ENCODE measurements at regions not wholly inside any gene's neighbourhood (a gene's known extent, or its start where the extent isn't known, plus 50 kb on each side); places are given as distances from the start of the nearest gene placed in this dataset.

DNA sequence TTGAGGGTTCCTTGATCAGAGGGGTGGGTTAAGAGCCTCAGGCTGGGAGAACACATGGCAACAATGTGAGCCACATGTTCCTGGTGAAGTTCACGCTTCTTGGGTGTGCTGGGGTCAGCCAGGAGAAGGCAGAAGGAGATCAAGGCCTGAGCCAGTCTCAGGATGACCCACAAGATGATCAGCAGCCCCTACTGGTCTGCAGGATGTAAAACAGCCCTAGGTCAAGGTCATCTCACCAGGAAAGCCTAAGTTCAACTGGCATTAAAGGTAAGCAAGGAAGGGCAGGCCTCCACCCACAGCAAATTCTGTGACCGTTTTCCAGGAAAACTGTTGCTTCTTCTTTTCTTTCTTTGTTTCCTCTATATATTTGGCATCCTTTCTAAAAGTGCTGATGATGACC, 156.7 kb upstream of the KIRREL3 start:
- H3K4me2 ChIP-seq (ENCODE audit: low read length) = no peak overlapping the region
- CTCF ChIA-PET (ENCODE audit: unreplicated experiment) = no interaction called here
- POLR2A ChIA-PET = no interaction called here
- H4K20me1 ChIP-seq (ENCODE audit: insufficient read depth, low read length) = no peaks in the 10 kb centered on the region
- H3K79me2 ChIP-seq (ENCODE audit: insufficient read depth, low read depth, low read length) = no peaks in the 10 kb centered on the region
- H2AFZ ChIP-seq (ENCODE audit: low read length) = no peak overlapping the region
- no peak for TF ChIP-seq EZH2phosphoT487 (IDR thresholded peaks at IDR 0.05; ENCODE audit: borderline replicate concordance, low read depth, low read length)
- no peak for TF ChIP-seq CTCF (conservative IDR thresholded peaks at IDR 0.05; ENCODE audit: low read length)
- H3K4me3 ChIP-seq (ENCODE audit: low read depth, low read length, poor library complexity, severe bottlenecking) = no peak overlapping the region
- BruUV-seq (replicated peaks) = no TSS peak
- intact Hi-C loops (cut with micrococcal nuclease; ENCODE audit: unreplicated experiment) = no loop called here
- H3K36me3 ChIP-seq (ENCODE audit: insufficient read depth, low read length) = no peaks in the 10 kb centered on the region
- no peaks in the 10 kb centered on the region for H3K4me1 ChIP-seq (ENCODE audit: insufficient read depth, low read length, poor library complexity, severe bottlenecking)
- H3K27ac ChIP-seq (ENCODE audit: low read depth, low read length, poor library complexity, severe bottlenecking) = no peak overlapping the region
- DNase-seq (ENCODE audit: low spot score) = no peak
- no peaks in the 10 kb centered on the region for H3K9me2 ChIP-seq (ENCODE audit: insufficient read depth, low read length)
- no peaks in the 10 kb centered on the region for H3K9me3 ChIP-seq (ENCODE audit: low read length)

GRCh38 chr11:127149410-127149809, 148.8 kb upstream of the KIRREL3 start:
- intact Hi-C loops (cut with micrococcal nuclease; ENCODE audit: unreplicated experiment) = no loop called here
- no TSS peak for BruUV-seq (replicated peaks)
- CTCF ChIA-PET (ENCODE audit: unreplicated experiment) = no interaction called here

More at GRCh38 chr11:127149410-127149809, 148.8 kb upstream of the KIRREL3 start:
- Histone ChIP-seq H3K4me2 (ENCODE audit: low read length) (no peak overlapping the region), H2AFZ (ENCODE audit: low read length) (no peak overlapping the region), H3K4me1 (ENCODE audit: insufficient read depth, low read length, poor library complexity, severe bottlenecking) (no peaks in the 10 kb centered on the region), H3K4me3 (ENCODE audit: low read depth, low read length, poor library complexity, severe bottlenecking) (no peak overlapping the region), H3K9me3 (ENCODE audit: low read length) (no peaks in the 10 kb centered on the region), H3K27ac (ENCODE audit: low read depth, low read length, poor library complexity, severe bottlenecking) (no peak overlapping the region), H3K36me3 (ENCODE audit: insufficient read depth, low read length) (no peaks in the 10 kb centered on the region), H4K20me1 (ENCODE audit: insufficient read depth, low read length) (no peaks in the 10 kb centered on the region), H3K79me2 (ENCODE audit: insufficient read depth, low read depth, low read length) (no peaks in the 10 kb centered on the region), H3K9me2 (ENCODE audit: insufficient read depth, low read length) (no peaks in the 10 kb centered on the region)
- TF ChIP-seq EZH2phosphoT487 (IDR thresholded peaks at IDR 0.05; ENCODE audit: borderline replicate concordance, low read depth, low read length) (no peak), CTCF (conservative IDR thresholded peaks at IDR 0.05; ENCODE audit: low read length) (no peak)
- DNase-seq (ENCODE audit: low spot score) = no peak
- POLR2A ChIA-PET = interaction anchor here (0.6 to 1.2 kb wide), 2 partner anchors 16 to 1894 kb away, joined by 3 to 6 read pairs; no protein-coding TSS in a partner anchor
